ENCODE measurements at regions not wholly inside any gene's neighbourhood (a gene's known extent, or its start where the extent isn't known, plus 50 kb on each side); places are given as distances from the start of the nearest gene placed in this dataset.

GRCh38 chr4:59664771-59665170 lies 1535.4 kb upstream of the ADGRL3 start:
- no peak for TF ChIP-seq EP300 (IDR thresholded peaks at IDR 0.05; ENCODE audit: borderline replicate concordance)
- no peak for TF ChIP-seq USF1 (IDR thresholded peaks at IDR 0.05)
- no peak for TF ChIP-seq REST (IDR thresholded peaks at IDR 0.05; ENCODE audit: low read depth)
- TF ChIP-seq TCF12 (IDR thresholded peaks at IDR 0.05; ENCODE audit: low read depth), result no peak
- no peak for TF ChIP-seq NFIC (IDR thresholded peaks at IDR 0.05)
- TF ChIP-seq MAX (IDR thresholded peaks at IDR 0.05), result no peak
- no peak for TF ChIP-seq RAD21 (IDR thresholded peaks at IDR 0.05; ENCODE audit: low read depth)
- TF ChIP-seq YY1 (IDR thresholded peaks at IDR 0.05; ENCODE audit: low read depth), result no peak
- TF ChIP-seq CREB1 (IDR thresholded peaks at IDR 0.05; ENCODE audit: low read depth), result no peak
- no peak for TF ChIP-seq CEBPB (IDR thresholded peaks at IDR 0.05)

Measured in Ishikawa (cell line).